ENCODE measurements at regions not wholly inside any gene's neighbourhood (a gene's known extent, or its start where the extent isn't known, plus 50 kb on each side); places are given as distances from the start of the nearest gene placed in this dataset.

DNA sequence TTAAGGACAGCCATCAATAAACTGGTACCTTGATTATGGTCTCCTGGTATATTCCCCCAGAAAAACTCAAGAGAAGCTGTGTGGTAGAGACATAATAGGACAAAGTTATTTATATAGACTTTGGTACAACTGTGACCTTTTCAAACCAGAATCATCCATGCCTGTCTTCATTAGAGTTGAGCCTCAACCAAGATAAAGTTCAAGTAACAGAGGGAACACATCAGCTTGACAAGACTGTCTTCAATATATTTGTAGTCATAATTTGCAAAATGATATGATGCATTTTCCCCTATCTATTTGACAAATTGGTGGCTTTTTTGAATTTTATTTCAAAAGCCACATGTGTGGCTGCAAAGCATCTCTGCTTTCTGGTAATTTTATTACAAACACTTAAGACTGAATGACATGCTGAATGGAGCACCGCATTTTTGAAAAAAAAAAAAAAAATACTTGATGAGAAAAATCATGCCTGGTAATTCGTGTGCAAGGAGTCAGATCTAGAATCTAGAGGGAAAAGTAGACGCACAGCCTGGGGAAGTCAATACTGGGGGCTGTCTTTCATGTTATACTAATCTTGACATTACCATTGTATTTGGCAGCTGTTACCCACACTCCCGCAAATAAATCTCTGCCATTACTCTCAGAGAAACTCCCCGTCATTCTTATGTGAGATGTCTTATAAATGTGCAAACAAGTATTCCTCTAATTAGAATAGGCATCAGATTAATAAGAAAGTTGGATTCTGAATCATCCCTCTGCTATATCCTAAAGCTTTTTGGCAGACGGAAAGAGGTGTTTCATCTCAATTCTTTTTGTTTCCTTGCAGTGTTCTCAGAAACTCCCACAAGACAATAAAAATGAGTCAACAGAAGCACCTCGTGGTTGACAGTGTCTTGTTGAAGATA lies 554.8 kb upstream of the CBLB start:
- no peak for TF ChIP-seq TAF1 (IDR thresholded peaks at IDR 0.05; ENCODE audit: low read depth, low read length)
- no peak for TF ChIP-seq POLR2A (IDR thresholded peaks at IDR 0.05; ENCODE audit: low read depth, low read length)
- peak; percentile 35; the same call in 1 of the 2 replicates for TF ChIP-seq SPI1 (IDR thresholded peaks at IDR 0.05; ENCODE audit: low read depth, low read length)
- TF ChIP-seq POLR2AphosphoS5 (IDR thresholded peaks at IDR 0.05; ENCODE audit: low read depth, low read length): no peak
- TF ChIP-seq POU2F2 (IDR thresholded peaks at IDR 0.05; ENCODE audit: low read depth, low read length): no peak

All from GM12891 (cell line).